ENCODE measurements at regions not wholly inside any gene's neighbourhood (a gene's known extent, or its start where the extent isn't known, plus 50 kb on each side); places are given as distances from the start of the nearest gene placed in this dataset.
"Not testable (repeated sequence)": the region's sequence is repeated elsewhere in the genome, so short reads cannot be mapped to it uniquely, and the experiment has no call there.

- DNase-seq, result no peak
These were observed 883.8 kb upstream of the IGFBP7 start for GRCh38 chr4:57993944-57994343.

GRCh38 chr4:57989430-57989829 is 879.2 kb upstream of the IGFBP7 start:
- DNase-seq, result no peak

- no peak for DNase-seq
These were observed 875.0 kb upstream of the IGFBP7 start for GRCh38 chr4:57985161-57985560.

- no peak for DNase-seq
These were observed 870.9 kb upstream of the IGFBP7 start for GRCh38 chr4:57981123-57981522.

- no peak for DNase-seq
These were observed 864.6 kb upstream of the IGFBP7 start for GRCh38 chr4:57974821-57975220.

- no peak for DNase-seq
These were observed 863.6 kb upstream of the IGFBP7 start for GRCh38 chr4:57973819-57974218.

GRCh38 chr4:57971261-57971660 is 861.1 kb upstream of the IGFBP7 start:
- no peak for DNase-seq

- DNase-seq, result no peak
These were observed 857.0 kb upstream of the IGFBP7 start for GRCh38 chr4:57966987-57967760.

- DNase-seq, result not testable (repeated sequence)
These were observed 855.2 kb upstream of the IGFBP7 start for GRCh38 chr4:57965431-57965830.

- DNase-seq, result no peak
These were observed 835.1 kb upstream of the IGFBP7 start for GRCh38 chr4:57945298-57945697.

GRCh38 chr4:57943682-57944081 is 833.5 kb upstream of the IGFBP7 start:
- no peak for DNase-seq

- not testable (repeated sequence) for DNase-seq
These were observed 827.1 kb upstream of the IGFBP7 start for GRCh38 chr4:57937326-57937725.

- DNase-seq, result no peak
These were observed 816.1 kb upstream of the IGFBP7 start for GRCh38 chr4:57926311-57926710.

- DNase-seq, result no peak
These were observed 814.8 kb upstream of the IGFBP7 start for GRCh38 chr4:57924951-57925350.

GRCh38 chr4:57916479-57916878 is 806.3 kb upstream of the IGFBP7 start:
- no peak for DNase-seq

GRCh38 chr4:57911203-57911602 is 801.0 kb upstream of the IGFBP7 start:
- DNase-seq, result no peak

- no peak for DNase-seq
These were observed 800.0 kb upstream of the IGFBP7 start for GRCh38 chr4:57910151-57910550.

GRCh38 chr4:57905965-57906364 is 795.8 kb upstream of the IGFBP7 start:
- no peak for DNase-seq

GRCh38 chr4:57877047-57877458 is 766.9 kb upstream of the IGFBP7 start:
- DNase-seq, result no peak

GRCh38 chr4:57875829-57876392 is 765.7 kb upstream of the IGFBP7 start:
- DNase-seq, result no peak

GRCh38 chr4:57866468-57867171 is 756.4 kb upstream of the IGFBP7 start:
- DNase-seq, result no peak

GRCh38 chr4:57865264-57865663 is 755.1 kb upstream of the IGFBP7 start:
- DNase-seq, result no peak

GRCh38 chr4:57854748-57855147 is 744.6 kb upstream of the IGFBP7 start:
- DNase-seq, result no peak

- no peak for DNase-seq
These were observed 740.0 kb upstream of the IGFBP7 start for GRCh38 chr4:57850141-57850540.
